ENCODE measurements at regions not wholly inside any gene's neighbourhood (a gene's known extent, or its start where the extent isn't known, plus 50 kb on each side); places are given as distances from the start of the nearest gene placed in this dataset.

- no peak for TF ChIP-seq EP300 (IDR thresholded peaks at IDR 0.05; ENCODE audit: low read depth)
- no peak for TF ChIP-seq POLR2AphosphoS5 (IDR thresholded peaks at IDR 0.05)
Measured at GRCh38 chr11:130614591-130614990, 166.1 kb downstream of the ADAMTS15 start.

All from transverse colon (tissue), 3 donors.